ENCODE measurements at regions not wholly inside any gene's neighbourhood (a gene's known extent, or its start where the extent isn't known, plus 50 kb on each side); places are given as distances from the start of the nearest gene placed in this dataset.
"Not testable (repeated sequence)": the region's sequence is repeated elsewhere in the genome, so short reads cannot be mapped to it uniquely, and the experiment has no call there.

- not testable (repeated sequence) for TF ChIP-seq POLR2A (IDR thresholded peaks at IDR 0.05)
- TF ChIP-seq, protein P1, sequence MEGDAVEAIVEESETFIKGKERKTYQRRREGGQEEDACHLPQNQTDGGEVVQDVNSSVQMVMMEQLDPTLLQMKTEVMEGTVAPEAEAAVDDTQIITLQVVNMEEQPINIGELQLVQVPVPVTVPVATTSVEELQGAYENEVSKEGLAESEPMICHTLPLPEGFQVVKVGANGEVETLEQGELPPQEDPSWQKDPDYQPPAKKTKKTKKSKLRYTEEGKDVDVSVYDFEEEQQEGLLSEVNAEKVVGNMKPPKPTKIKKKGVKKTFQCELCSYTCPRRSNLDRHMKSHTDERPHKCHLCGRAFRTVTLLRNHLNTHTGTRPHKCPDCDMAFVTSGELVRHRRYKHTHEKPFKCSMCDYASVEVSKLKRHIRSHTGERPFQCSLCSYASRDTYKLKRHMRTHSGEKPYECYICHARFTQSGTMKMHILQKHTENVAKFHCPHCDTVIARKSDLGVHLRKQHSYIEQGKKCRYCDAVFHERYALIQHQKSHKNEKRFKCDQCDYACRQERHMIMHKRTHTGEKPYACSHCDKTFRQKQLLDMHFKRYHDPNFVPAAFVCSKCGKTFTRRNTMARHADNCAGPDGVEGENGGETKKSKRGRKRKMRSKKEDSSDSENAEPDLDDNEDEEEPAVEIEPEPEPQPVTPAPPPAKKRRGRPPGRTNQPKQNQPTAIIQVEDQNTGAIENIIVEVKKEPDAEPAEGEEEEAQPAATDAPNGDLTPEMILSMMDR (IDR thresholded peaks at IDR 0.05) = not testable (repeated sequence)
These were observed 261.2 kb downstream of the ADGRD1 start for GRCh38 chr12:131214936-131215335.
